SK-N-SH (cell line): ENCODE measurements at regions not wholly inside any gene's neighbourhood (a gene's known extent, or its start where the extent isn't known, plus 50 kb on each side); places are given as distances from the start of the nearest gene placed in this dataset.

Source experiments
- EP300 ChIP-seq, 2 experiments: IDR thresholded peaks; 2 replicates each; pipeline versions ENCODE4 v1.4.0 to v1.6.1; 2012; ENCODE audit warnings: borderline replicate concordance in 1 of 2, low read depth in 1 of 2, low read length in 1 of 2
- FOXJ3 ChIP-seq: sonication (generic); formaldehyde crosslinking; IDR thresholded peaks from 2 replicates; pipeline ENCODE4 v1.5.1; 2020; ENCODE audit warnings: mild to moderate bottlenecking, missing genetic modification reagents
- GABPA ChIP-seq: IDR thresholded peaks from 2 replicates; pipeline ENCODE4 v1.4.0; 2012; ENCODE audit warnings: low read depth, mild to moderate bottlenecking
- JUND ChIP-seq: IDR thresholded peaks from 2 replicates; pipeline ENCODE4 v1.4.0; 2012
- MEF2A ChIP-seq: IDR thresholded peaks from 2 replicates; pipeline ENCODE4 v1.4.0; 2012; ENCODE audit warnings: low read depth, borderline replicate concordance
- POLR2AphosphoS5 ChIP-seq: IDR thresholded peaks from 2 replicates; pipeline ENCODE4 v1.6.1; 2012; ENCODE audit warnings: low read depth, low read length
- RCOR1 ChIP-seq: fragments of 150-350 bp; IDR thresholded peaks from 2 replicates; pipeline ENCODE4 v1.6.1; 2017; ENCODE audit warnings: antibody characterized with exemption, low read length
- SMC3 ChIP-seq: IDR thresholded peaks from 2 replicates; pipeline ENCODE4 v1.6.1; 2012; ENCODE audit warnings: low read depth, low read length, improper control_type of control experiment
- TEAD4 ChIP-seq: IDR thresholded peaks from 2 replicates; pipeline ENCODE4 v1.4.0; 2012; ENCODE audit warnings: mild to moderate bottlenecking, borderline replicate concordance; ENCODE audit not compliant: insufficient read depth
- TF ChIP-seq, protein P1 (sequence below): fragments of 200-600 bp; sonication (generic); IDR thresholded peaks from 2 replicates; pipeline ENCODE4 v1.6.1; 2017; ENCODE audit warnings: antibody characterized with exemption, mild to moderate bottlenecking, moderate library complexity
- TF ChIP-seq, protein P2 (sequence below): IDR thresholded peaks from 2 replicates; pipeline ENCODE4 v1.6.1; 2012; ENCODE audit warnings: mild to moderate bottlenecking, low read depth, low read length, moderate library complexity

DNA sequence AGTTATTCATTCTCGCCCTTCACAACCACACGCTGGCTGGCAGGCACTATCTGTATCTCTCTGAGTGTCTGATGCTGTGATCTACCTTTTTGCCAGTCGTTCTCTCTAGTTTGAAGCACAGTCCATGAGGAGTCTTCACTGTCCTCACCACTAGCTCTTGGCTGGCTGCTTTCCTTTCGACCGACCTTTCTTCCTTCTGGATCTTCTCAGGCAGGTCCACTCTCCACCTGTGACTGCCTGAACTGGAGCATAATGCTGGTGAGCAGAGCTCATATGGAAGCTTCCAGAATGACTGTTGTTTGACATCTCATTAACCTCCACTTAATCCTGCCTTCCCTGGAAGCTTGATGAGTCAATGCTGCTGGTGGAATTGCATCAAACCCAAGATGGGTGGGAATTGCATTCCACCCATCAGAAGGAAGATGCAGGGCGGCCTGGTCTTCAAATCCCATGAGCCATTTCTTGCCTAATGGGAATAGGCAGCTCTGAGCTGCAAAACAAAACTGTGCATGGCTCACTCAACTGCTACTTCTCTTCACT is 283.5 kb upstream of the HDAC4 start:
- no peak for TF ChIP-seq POLR2AphosphoS5
- TF ChIP-seq, protein P1, sequence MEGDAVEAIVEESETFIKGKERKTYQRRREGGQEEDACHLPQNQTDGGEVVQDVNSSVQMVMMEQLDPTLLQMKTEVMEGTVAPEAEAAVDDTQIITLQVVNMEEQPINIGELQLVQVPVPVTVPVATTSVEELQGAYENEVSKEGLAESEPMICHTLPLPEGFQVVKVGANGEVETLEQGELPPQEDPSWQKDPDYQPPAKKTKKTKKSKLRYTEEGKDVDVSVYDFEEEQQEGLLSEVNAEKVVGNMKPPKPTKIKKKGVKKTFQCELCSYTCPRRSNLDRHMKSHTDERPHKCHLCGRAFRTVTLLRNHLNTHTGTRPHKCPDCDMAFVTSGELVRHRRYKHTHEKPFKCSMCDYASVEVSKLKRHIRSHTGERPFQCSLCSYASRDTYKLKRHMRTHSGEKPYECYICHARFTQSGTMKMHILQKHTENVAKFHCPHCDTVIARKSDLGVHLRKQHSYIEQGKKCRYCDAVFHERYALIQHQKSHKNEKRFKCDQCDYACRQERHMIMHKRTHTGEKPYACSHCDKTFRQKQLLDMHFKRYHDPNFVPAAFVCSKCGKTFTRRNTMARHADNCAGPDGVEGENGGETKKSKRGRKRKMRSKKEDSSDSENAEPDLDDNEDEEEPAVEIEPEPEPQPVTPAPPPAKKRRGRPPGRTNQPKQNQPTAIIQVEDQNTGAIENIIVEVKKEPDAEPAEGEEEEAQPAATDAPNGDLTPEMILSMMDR: no peak
- TF ChIP-seq FOXJ3 (CRISPR knock-in tag): no peak
- TF ChIP-seq, protein P2, sequence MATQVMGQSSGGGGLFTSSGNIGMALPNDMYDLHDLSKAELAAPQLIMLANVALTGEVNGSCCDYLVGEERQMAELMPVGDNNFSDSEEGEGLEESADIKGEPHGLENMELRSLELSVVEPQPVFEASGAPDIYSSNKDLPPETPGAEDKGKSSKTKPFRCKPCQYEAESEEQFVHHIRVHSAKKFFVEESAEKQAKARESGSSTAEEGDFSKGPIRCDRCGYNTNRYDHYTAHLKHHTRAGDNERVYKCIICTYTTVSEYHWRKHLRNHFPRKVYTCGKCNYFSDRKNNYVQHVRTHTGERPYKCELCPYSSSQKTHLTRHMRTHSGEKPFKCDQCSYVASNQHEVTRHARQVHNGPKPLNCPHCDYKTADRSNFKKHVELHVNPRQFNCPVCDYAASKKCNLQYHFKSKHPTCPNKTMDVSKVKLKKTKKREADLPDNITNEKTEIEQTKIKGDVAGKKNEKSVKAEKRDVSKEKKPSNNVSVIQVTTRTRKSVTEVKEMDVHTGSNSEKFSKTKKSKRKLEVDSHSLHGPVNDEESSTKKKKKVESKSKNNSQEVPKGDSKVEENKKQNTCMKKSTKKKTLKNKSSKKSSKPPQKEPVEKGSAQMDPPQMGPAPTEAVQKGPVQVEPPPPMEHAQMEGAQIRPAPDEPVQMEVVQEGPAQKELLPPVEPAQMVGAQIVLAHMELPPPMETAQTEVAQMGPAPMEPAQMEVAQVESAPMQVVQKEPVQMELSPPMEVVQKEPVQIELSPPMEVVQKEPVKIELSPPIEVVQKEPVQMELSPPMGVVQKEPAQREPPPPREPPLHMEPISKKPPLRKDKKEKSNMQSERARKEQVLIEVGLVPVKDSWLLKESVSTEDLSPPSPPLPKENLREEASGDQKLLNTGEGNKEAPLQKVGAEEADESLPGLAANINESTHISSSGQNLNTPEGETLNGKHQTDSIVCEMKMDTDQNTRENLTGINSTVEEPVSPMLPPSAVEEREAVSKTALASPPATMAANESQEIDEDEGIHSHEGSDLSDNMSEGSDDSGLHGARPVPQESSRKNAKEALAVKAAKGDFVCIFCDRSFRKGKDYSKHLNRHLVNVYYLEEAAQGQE: no peak
- no peak for TF ChIP-seq GABPA
- no peak for TF ChIP-seq MEF2A
- TF ChIP-seq SMC3: no peak
- no peak for TF ChIP-seq EP300 (IDR thresholded peaks at IDR 0.05; ENCODE audit: borderline replicate concordance in 1 of 2, low read depth in 1 of 2, low read length in 1 of 2)
- no peak for TF ChIP-seq TEAD4
- TF ChIP-seq JUND: no peak
- no peak for TF ChIP-seq RCOR1
